Amygdala (tissue), 56 donors: ENCODE measurements at regions not wholly inside any gene's neighbourhood (a gene's known extent, or its start where the extent isn't known, plus 50 kb on each side); places are given as distances from the start of the nearest gene placed in this dataset.

Experiments used
- DNase-seq, 56 donors: peaks; one replicate each; lab custom pipeline; 2025; lab: John Stamatoyannopoulos, UW

- no peak for DNase-seq
Measured at GRCh38 chr10:131657318-131657984, 243.4 kb upstream of the PPP2R2D start.

- DNase-seq: no peak
Measured at GRCh38 chr10:131657985-131658330, 242.8 kb upstream of the PPP2R2D start.

- no peak for DNase-seq
Measured at GRCh38 chr10:131658476-131659110, 242.2 kb upstream of the PPP2R2D start.

GRCh38 chr10:131660427-131660826 lies 240.4 kb upstream of the PPP2R2D start:
- no peak for DNase-seq

GRCh38 chr10:131662851-131663250 lies 238.0 kb upstream of the PPP2R2D start:
- no peak for DNase-seq

- DNase-seq: peak in 1 of 56 donors; percentile 19
Measured at GRCh38 chr10:131663351-131663750, 237.5 kb upstream of the PPP2R2D start.

GRCh38 chr10:131666091-131666490 lies 234.7 kb upstream of the PPP2R2D start:
- DNase-seq: no peak

- no peak for DNase-seq
Measured at GRCh38 chr10:131667047-131667446, 233.8 kb upstream of the PPP2R2D start.

- no peak for DNase-seq
Measured at GRCh38 chr10:131667561-131667960, 233.2 kb upstream of the PPP2R2D start.

GRCh38 chr10:131668903-131669302 lies 231.9 kb upstream of the PPP2R2D start:
- no peak for DNase-seq

GRCh38 chr10:131669838-131670237 lies 231.0 kb upstream of the PPP2R2D start:
- no peak for DNase-seq

GRCh38 chr10:131670341-131670740 lies 230.5 kb upstream of the PPP2R2D start:
- DNase-seq: no peak

- DNase-seq: no peak
Measured at GRCh38 chr10:131673396-131673795, 227.4 kb upstream of the PPP2R2D start.

GRCh38 chr10:131674130-131674529 lies 226.7 kb upstream of the PPP2R2D start:
- DNase-seq: no peak

GRCh38 chr10:131675104-131675503 lies 225.7 kb upstream of the PPP2R2D start:
- DNase-seq: no peak

GRCh38 chr10:131676046-131676799 lies 224.6 kb upstream of the PPP2R2D start:
- DNase-seq: no peak

GRCh38 chr10:131676800-131677421 lies 223.9 kb upstream of the PPP2R2D start:
- no peak for DNase-seq

GRCh38 chr10:131677671-131678070 lies 223.1 kb upstream of the PPP2R2D start:
- DNase-seq: no peak

GRCh38 chr10:131678171-131678570 lies 222.6 kb upstream of the PPP2R2D start:
- DNase-seq: no peak

GRCh38 chr10:131678613-131679012 lies 222.2 kb upstream of the PPP2R2D start:
- DNase-seq: no peak

- DNase-seq: no peak
Measured at GRCh38 chr10:131679926-131680325, 220.9 kb upstream of the PPP2R2D start.
